ENCODE measurements at regions not wholly inside any gene's neighbourhood (a gene's known extent, or its start where the extent isn't known, plus 50 kb on each side); places are given as distances from the start of the nearest gene placed in this dataset.

DNA sequence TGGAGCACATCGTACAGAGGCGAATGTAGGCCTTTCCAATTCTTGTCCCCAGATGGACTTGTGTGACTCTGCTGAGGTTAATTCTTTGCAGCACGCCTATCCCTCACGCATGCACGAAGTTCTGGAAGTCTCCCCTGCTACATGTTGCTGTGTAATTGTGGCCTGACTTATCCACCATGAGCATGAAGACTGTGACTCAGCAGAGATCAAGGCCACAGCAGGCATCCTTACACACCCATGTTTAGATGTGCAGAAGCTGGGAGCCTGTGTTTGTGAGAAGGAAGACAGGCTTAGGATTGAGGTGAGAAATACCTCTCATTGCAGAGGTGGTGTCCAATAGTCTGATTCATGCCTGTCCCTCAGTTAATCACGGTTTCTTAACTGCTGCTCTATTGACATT, 135.6 kb downstream of the ICE1 start:
- Histone ChIP-seq H3F3A (ENCODE audit: insufficient read depth) (no peaks in the 10 kb centered on the region), H3K27ac (no peak overlapping the region), H3K9ac (no peak overlapping the region), H2AFZ (no peak overlapping the region), H3K4me2 (ENCODE audit: unreplicated experiment) (no peak overlapping the region), H3K27me3 (replicated peaks; ENCODE audit: insufficient read depth) (no peaks in the 10 kb centered on the region), H4K20me1 (ENCODE audit: insufficient read depth) (no peaks in the 10 kb centered on the region), H3K4me3 (no peak overlapping the region), H3K4me1 (ENCODE audit: insufficient read depth) (no peaks in the 10 kb centered on the region), H3K36me3 (ENCODE audit: low read depth) (no peaks in the 10 kb centered on the region), H3K9me3 (ENCODE audit: low read depth) (no peaks in the 10 kb centered on the region), H3K9me2 (ENCODE audit: insufficient read depth) (no peaks in the 10 kb centered on the region), H3K79me2 (ENCODE audit: insufficient read depth) (no peaks in the 10 kb centered on the region)
- no peak for DNase-seq
- in situ Hi-C loops (cut with MboI) = no loop called here
- 29 to 31% methylated on average over 6 of the region's 6 CpGs for WGBS, 2 experiments (ENCODE audit: low coverage in 1 of 2, low lambda C conversion rate in 2 of 2, missing lambda C conversion rate in 2 of 2)
- TF ChIP-seq EZH2phosphoT487 (IDR thresholded peaks at IDR 0.05; ENCODE audit: insufficient read depth, low read depth) (no peak), EZH2 (IDR thresholded peaks at IDR 0.05; ENCODE audit: insufficient read depth, poor library complexity, severe bottlenecking) (no peak)

DNA sequence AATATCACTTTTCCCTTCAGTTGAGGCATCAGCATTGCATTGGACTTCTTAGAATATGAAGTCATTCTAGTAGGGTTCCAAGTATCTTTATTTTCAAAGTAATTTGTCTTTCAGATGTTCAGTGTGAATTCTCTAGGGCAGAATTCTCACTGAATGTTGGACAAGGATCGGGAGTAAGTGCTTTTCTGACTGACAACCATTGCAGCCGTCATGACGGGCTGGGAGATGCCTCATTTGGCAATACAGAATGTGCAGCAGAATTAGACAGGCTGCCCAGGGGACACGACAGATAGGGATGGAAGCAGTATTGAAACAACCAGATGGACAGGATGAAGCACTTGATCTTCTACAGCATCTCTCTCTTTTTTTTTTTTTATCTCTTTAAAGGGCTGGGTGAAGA, 129.0 kb downstream of the ICE1 start:
- Histone ChIP-seq H3K4me2 (ENCODE audit: unreplicated experiment) (no peak overlapping the region), H3K9ac (no peak overlapping the region), H3F3A (ENCODE audit: insufficient read depth) (no peaks in the 10 kb centered on the region), H3K27me3 (replicated peaks; ENCODE audit: insufficient read depth) (no peaks in the 10 kb centered on the region), H3K4me3 (no peak overlapping the region), H3K27ac (no peak overlapping the region), H4K20me1 (ENCODE audit: insufficient read depth) (no peaks in the 10 kb centered on the region), H2AFZ (no peak overlapping the region), H3K4me1 (ENCODE audit: insufficient read depth) (no peaks in the 10 kb centered on the region), H3K9me2 (ENCODE audit: insufficient read depth) (no peaks in the 10 kb centered on the region), H3K36me3 (ENCODE audit: low read depth) (no peaks in the 10 kb centered on the region), H3K79me2 (ENCODE audit: insufficient read depth) (no peaks in the 10 kb centered on the region), H3K9me3 (ENCODE audit: low read depth) (no peaks in the 10 kb centered on the region)
- 15 to 28% methylated on average over 4 of the region's 4 CpGs for WGBS, 2 experiments (ENCODE audit: low coverage in 1 of 2, low lambda C conversion rate in 2 of 2, missing lambda C conversion rate in 2 of 2)
- DNase-seq = no peak
- in situ Hi-C loops (cut with MboI) = no loop called here
- TF ChIP-seq EZH2phosphoT487 (IDR thresholded peaks at IDR 0.05; ENCODE audit: insufficient read depth, low read depth) = no peak
- no peak for TF ChIP-seq EZH2 (IDR thresholded peaks at IDR 0.05; ENCODE audit: insufficient read depth, poor library complexity, severe bottlenecking)

DNA sequence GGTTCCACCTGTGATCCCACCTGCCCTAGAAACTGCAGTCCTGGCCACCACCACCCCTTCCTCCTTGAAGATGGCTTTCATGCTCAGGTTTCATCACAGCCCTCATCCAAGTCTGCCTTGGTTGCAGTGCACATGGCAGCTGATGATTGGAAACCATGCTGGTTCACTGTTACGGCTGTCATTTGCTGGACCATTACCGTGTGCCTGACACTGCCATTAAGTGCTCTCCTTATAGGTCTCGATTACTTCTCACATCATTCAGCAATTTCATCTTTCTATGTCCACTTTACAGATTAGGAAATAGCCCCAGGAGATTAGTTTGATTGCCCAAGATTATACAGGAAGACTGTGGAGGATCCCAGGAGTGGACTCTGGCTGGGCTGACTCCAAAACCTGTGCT, 123.9 kb downstream of the ICE1 start:
- H3K36me3 ChIP-seq (ENCODE audit: low read depth) = no peaks in the 10 kb centered on the region
- DNase-seq = no peak
- H3K4me2 ChIP-seq (ENCODE audit: unreplicated experiment) = no peak overlapping the region
- no peaks in the 10 kb centered on the region for H3F3A ChIP-seq (ENCODE audit: insufficient read depth)
- no peak overlapping the region for H3K9ac ChIP-seq
- no peak overlapping the region for H3K4me3 ChIP-seq
- WGBS, 2 experiments (ENCODE audit: low coverage in 1 of 2, low lambda C conversion rate in 2 of 2, missing lambda C conversion rate in 2 of 2) = 29% methylated on average over 3 of the region's 3 CpGs
- H3K9me2 ChIP-seq (ENCODE audit: insufficient read depth) = no peaks in the 10 kb centered on the region
- TF ChIP-seq EZH2 (IDR thresholded peaks at IDR 0.05; ENCODE audit: insufficient read depth, poor library complexity, severe bottlenecking) (no peak), EZH2phosphoT487 (IDR thresholded peaks at IDR 0.05; ENCODE audit: insufficient read depth, low read depth) (no peak)
- no peaks in the 10 kb centered on the region for H3K9me3 ChIP-seq (ENCODE audit: low read depth)
- no peak overlapping the region for H2AFZ ChIP-seq
- no peaks in the 10 kb centered on the region for H4K20me1 ChIP-seq (ENCODE audit: insufficient read depth)
- no peaks in the 10 kb centered on the region for H3K27me3 ChIP-seq (replicated peaks; ENCODE audit: insufficient read depth)
- no peak overlapping the region for H3K27ac ChIP-seq
- in situ Hi-C loops (cut with MboI) = no loop called here
- no peaks in the 10 kb centered on the region for H3K4me1 ChIP-seq (ENCODE audit: insufficient read depth)
- H3K79me2 ChIP-seq (ENCODE audit: insufficient read depth) = no peaks in the 10 kb centered on the region

DNA sequence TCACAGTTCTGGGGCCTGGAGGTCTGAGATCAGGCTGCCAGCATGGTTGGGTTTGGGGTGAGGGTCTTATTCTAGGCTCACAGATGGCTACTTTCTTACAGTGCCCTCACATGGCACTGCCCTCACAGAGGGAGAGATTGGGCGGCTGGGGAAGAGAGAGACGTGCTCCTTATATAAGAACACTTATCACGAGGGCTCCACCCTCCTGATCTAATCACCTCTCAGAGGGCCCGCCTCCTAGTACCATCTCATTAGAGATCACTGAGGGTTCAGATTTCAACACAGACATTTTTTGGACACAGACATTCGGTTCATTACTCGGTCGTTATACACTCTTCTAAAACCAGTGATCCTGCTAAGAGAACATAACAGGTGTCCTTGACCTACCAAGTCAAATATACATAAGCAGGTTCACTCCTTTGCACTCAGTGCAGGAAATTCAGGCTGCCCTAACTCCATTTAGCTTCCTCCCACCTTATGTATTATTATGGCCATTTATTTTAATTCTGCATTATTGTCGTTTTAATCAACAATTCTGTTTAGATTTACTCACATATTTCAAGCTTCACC, 121.7 kb downstream of the ICE1 start:
- Histone ChIP-seq H3K9me3 (ENCODE audit: low read depth) (no peaks in the 10 kb centered on the region), H3K79me2 (ENCODE audit: insufficient read depth) (no peaks in the 10 kb centered on the region), H3K27ac (no peak overlapping the region), H3K9ac (no peak overlapping the region), H3K27me3 (replicated peaks; ENCODE audit: insufficient read depth) (no peaks in the 10 kb centered on the region), H3K4me2 (ENCODE audit: unreplicated experiment) (no peak overlapping the region), H2AFZ (no peak overlapping the region), H4K20me1 (ENCODE audit: insufficient read depth) (no peaks in the 10 kb centered on the region), H3K4me3 (no peak overlapping the region), H3F3A (ENCODE audit: insufficient read depth) (no peaks in the 10 kb centered on the region), H3K4me1 (ENCODE audit: insufficient read depth) (no peaks in the 10 kb centered on the region), H3K36me3 (ENCODE audit: low read depth) (no peaks in the 10 kb centered on the region), H3K9me2 (ENCODE audit: insufficient read depth) (no peaks in the 10 kb centered on the region)
- TF ChIP-seq EZH2 (IDR thresholded peaks at IDR 0.05; ENCODE audit: insufficient read depth, poor library complexity, severe bottlenecking) (no peak), EZH2phosphoT487 (IDR thresholded peaks at IDR 0.05; ENCODE audit: insufficient read depth, low read depth) (no peak)
- in situ Hi-C loops (cut with MboI) = no loop called here
- DNase-seq = no peak
- WGBS, 2 experiments (ENCODE audit: low coverage in 1 of 2, low lambda C conversion rate in 2 of 2, missing lambda C conversion rate in 2 of 2) = 31 to 37% methylated on average over 8 of the region's 8 CpGs

DNA sequence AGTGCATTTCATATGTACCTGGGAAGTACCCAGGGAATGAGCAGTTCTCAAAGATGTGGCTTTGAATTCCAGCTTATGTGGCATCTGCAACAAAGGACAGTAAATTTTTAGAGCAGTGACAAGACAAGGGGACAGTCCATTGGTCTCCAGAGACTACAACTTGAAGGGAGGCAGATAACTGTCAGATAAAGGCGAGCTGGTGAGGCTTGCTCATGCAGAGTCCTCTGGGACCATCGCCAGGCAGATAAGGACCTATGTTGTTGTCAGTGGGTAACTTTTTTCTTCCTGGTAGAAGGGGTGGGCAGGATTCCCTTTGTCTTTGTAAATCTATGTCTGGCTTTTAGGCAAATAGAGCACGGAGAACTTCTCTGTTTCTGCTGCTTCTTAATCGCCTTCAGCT, 120.2 kb downstream of the ICE1 start:
- no peak overlapping the region for H3K27ac ChIP-seq
- 9 to 17% methylated on average over 4 of the region's 4 CpGs for WGBS, 2 experiments (ENCODE audit: low coverage in 1 of 2, low lambda C conversion rate in 2 of 2, missing lambda C conversion rate in 2 of 2)
- DNase-seq = no peak
- no peaks in the 10 kb centered on the region for H3K4me1 ChIP-seq (ENCODE audit: insufficient read depth)
- in situ Hi-C loops (cut with MboI) = no loop called here
- no peak overlapping the region for H3K4me3 ChIP-seq
- H3K9ac ChIP-seq = no peak overlapping the region
- no peak overlapping the region for H3K4me2 ChIP-seq (ENCODE audit: unreplicated experiment)
- H3F3A ChIP-seq (ENCODE audit: insufficient read depth) = no peaks in the 10 kb centered on the region
- H3K9me3 ChIP-seq (ENCODE audit: low read depth) = no peaks in the 10 kb centered on the region
- H2AFZ ChIP-seq = no peak overlapping the region
- H3K27me3 ChIP-seq (replicated peaks; ENCODE audit: insufficient read depth) = no peaks in the 10 kb centered on the region
- no peaks in the 10 kb centered on the region for H3K36me3 ChIP-seq (ENCODE audit: low read depth)
- H3K79me2 ChIP-seq (ENCODE audit: insufficient read depth) = no peaks in the 10 kb centered on the region
- TF ChIP-seq EZH2 (IDR thresholded peaks at IDR 0.05; ENCODE audit: insufficient read depth, poor library complexity, severe bottlenecking) (no peak), EZH2phosphoT487 (IDR thresholded peaks at IDR 0.05; ENCODE audit: insufficient read depth, low read depth) (no peak)
- H4K20me1 ChIP-seq (ENCODE audit: insufficient read depth) = no peaks in the 10 kb centered on the region
- no peaks in the 10 kb centered on the region for H3K9me2 ChIP-seq (ENCODE audit: insufficient read depth)

Data from GM23248 (cell line).